ENCODE measurements at regions not wholly inside any gene's neighbourhood (a gene's known extent, or its start where the extent isn't known, plus 50 kb on each side); places are given as distances from the start of the nearest gene placed in this dataset.

DNA sequence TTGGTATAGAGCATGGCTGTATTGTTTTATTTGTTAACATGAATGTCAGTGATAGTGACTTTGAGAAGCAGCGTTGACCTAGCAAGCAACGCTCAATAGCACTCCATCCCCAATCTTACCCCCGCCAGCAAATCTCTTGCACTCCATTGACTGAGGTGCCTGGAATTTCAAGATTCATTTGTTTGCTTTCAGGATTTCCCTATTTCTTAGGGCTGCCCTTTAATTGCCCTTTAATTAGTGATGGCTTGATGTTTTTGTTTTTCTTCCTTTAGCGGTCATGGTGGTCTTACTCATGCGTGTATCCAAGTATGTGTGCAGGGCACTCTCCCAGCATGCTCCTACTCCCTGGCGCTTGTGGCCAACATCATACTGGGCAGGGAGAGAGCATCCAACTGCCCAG, 216.8 kb upstream of the TBL1XR1 start:
- intact Hi-C loops (cut with DNase I; ENCODE audit: low total_unique reads), result no loop called here
- 95 to 97% methylated on average over 6 of the region's 6 CpGs for WGBS, 2 donors
- TF ChIP-seq POLR2A (IDR thresholded peaks at IDR 0.05), result no peak
- TF ChIP-seq, protein P1, sequence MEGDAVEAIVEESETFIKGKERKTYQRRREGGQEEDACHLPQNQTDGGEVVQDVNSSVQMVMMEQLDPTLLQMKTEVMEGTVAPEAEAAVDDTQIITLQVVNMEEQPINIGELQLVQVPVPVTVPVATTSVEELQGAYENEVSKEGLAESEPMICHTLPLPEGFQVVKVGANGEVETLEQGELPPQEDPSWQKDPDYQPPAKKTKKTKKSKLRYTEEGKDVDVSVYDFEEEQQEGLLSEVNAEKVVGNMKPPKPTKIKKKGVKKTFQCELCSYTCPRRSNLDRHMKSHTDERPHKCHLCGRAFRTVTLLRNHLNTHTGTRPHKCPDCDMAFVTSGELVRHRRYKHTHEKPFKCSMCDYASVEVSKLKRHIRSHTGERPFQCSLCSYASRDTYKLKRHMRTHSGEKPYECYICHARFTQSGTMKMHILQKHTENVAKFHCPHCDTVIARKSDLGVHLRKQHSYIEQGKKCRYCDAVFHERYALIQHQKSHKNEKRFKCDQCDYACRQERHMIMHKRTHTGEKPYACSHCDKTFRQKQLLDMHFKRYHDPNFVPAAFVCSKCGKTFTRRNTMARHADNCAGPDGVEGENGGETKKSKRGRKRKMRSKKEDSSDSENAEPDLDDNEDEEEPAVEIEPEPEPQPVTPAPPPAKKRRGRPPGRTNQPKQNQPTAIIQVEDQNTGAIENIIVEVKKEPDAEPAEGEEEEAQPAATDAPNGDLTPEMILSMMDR (IDR thresholded peaks at IDR 0.05), result no peak

DNA sequence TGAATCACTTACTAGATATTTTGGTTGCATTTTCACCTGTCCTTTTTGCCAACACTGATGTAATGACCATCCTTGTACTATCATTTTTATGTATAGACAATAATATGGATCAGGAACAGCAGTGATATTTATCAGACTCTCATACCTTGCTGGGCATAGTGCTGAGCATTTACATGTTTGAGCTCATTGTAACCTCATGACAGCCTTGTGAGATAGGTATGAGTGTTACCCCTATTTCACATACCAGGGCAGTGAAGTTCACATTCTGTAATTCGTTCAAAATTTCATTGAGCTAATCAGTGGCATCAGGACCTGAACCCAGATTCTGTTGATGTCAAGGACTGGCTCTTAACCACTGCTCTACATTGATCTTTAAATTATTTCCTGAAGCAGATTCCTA, 221.5 kb upstream of the TBL1XR1 start:
- Histone ChIP-seq H3K4me1 (no peaks in the 10 kb centered on the region), H3K27ac (no peak overlapping the region), H3K27me3 (no peaks in the 10 kb centered on the region), H3K9me3 (no peaks in the 10 kb centered on the region), H3K36me3 (ENCODE audit: low read depth, missing control alignments) (no peaks in the 10 kb centered on the region), H3K4me3 (no peak overlapping the region)
- TF ChIP-seq, protein P1 (IDR thresholded peaks at IDR 0.05), result no peak
- no peak for TF ChIP-seq POLR2A (IDR thresholded peaks at IDR 0.05)
- intact Hi-C loops (cut with DNase I; ENCODE audit: low total_unique reads), result no loop called here
- DNase-seq, result no peak
- 35 to 76% methylated on average over 1 of the region's 1 CpG for WGBS, 2 donors

More for the DNA sequence above, 216.8 kb upstream of the TBL1XR1 start:
- H3K4me1 ChIP-seq, result peaks cover 7% of the 10 kb centered on the region
- no peaks in the 10 kb centered on the region for H3K27me3 ChIP-seq
- no peaks in the 10 kb centered on the region for H3K9me3 ChIP-seq
- no peak overlapping the region for H3K27ac ChIP-seq
- H3K4me3 ChIP-seq, result no peak overlapping the region
- no peaks in the 10 kb centered on the region for H3K36me3 ChIP-seq (ENCODE audit: low read depth, missing control alignments)
- DNase-seq, result no peak

DNA sequence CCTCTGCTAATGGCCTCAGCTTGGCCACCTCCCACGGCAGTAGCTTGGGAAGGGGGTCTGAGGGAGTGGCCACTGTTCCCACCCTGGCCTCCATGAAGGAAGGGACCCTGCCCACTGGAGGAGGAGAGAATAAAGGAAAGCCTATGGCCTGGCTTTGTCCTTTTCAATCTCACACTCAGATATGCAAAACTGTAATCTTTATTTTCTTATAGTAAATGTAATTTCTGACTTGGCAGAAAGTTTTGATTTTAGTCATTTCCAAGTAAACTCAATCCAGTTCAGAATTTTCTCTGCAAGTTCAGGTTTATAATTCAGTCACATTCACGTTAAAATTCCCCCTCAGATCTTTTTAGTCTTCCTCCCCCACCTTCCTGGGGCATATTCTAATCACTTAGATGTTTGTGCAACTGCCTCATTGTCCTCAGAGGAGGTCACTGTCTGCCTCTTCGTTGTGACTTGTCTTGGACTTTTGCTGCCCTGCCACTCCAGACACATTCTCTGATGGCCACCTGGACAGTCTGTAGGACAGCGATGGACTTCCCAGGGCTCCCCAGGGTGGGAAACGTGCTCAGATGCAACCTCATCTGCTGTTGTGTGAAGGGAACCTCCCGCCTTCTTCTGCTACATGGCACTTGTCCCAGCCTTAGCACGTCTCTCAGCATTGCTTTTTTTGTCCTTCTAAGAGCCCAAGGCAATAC, 222.8 kb upstream of the TBL1XR1 start:
- WGBS, 2 donors, result 51 to 70% methylated on average over 7 of the region's 7 CpGs
- Histone ChIP-seq H3K27me3 (no peaks in the 10 kb centered on the region), H3K4me3 (no peak overlapping the region), H3K27ac (no peak overlapping the region), H3K4me1 (no peaks in the 10 kb centered on the region), H3K9me3 (no peaks in the 10 kb centered on the region), H3K36me3 (ENCODE audit: low read depth, missing control alignments) (no peaks in the 10 kb centered on the region)
- DNase-seq, result no peak
- no peak for TF ChIP-seq POLR2A (IDR thresholded peaks at IDR 0.05)
- TF ChIP-seq, protein P1 (IDR thresholded peaks at IDR 0.05), result no peak
- intact Hi-C loops (cut with DNase I; ENCODE audit: low total_unique reads), result no loop called here

DNA sequence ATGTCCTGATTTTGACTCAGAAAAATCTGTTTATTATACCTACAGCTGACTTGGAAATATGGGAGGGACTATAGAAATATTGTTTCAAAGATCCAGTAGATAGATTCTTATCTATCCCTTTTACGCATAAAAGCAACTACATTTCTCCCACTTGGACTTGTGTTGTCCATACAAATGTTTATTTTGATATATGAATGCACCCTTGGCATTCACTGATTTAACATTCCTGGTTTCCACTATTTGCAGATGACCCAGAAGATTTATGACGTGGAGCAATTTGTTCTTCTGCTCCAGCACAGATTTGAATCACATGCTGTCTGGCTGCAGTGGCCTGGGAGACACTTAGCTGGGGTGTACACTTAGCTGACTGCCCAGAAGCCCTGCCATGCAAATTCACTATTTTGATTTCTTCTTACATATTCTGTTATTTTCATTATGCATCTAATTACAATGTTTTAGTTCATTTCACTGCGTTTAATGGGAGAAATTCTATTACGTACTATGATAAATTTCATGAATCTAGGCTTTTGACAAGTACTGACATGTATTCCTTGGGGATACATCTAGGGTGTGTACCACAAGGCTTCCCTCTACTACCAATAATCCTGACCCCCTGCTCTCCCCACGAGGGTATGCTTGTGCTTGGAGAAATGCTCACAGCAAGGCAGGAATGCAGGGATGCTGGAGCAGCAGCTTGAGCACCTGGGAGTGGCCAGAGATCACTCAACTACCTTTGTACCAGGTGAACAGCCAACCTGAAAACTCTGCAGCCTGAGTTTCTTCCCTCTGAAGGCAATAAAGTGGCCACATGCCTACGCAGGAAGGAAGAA, 223.6 kb upstream of the TBL1XR1 start:
- intact Hi-C loops (cut with DNase I; ENCODE audit: low total_unique reads), result no loop called here
- no peaks in the 10 kb centered on the region for H3K36me3 ChIP-seq (ENCODE audit: low read depth, missing control alignments)
- no peaks in the 10 kb centered on the region for H3K27me3 ChIP-seq
- no peak overlapping the region for H3K27ac ChIP-seq
- DNase-seq, result no peak
- TF ChIP-seq POLR2A (IDR thresholded peaks at IDR 0.05), result no peak
- TF ChIP-seq, protein P1 (IDR thresholded peaks at IDR 0.05), result no peak
- H3K4me3 ChIP-seq, result no peak overlapping the region
- no peaks in the 10 kb centered on the region for H3K9me3 ChIP-seq
- H3K4me1 ChIP-seq, result no peaks in the 10 kb centered on the region
- 86 to 87% methylated on average over 6 of the region's 6 CpGs for WGBS, 2 donors

Measured in testis (tissue), 2 donors.